22Rv1 (cell line): ENCODE measurements at regions not wholly inside any gene's neighbourhood (a gene's known extent, or its start where the extent isn't known, plus 50 kb on each side); places are given as distances from the start of the nearest gene placed in this dataset.

Source experiments
- ZFX ChIP-seq: fragments of 450-650 bp; IDR thresholded peaks from 2 replicates; pipeline ENCODE4 v1.6.1; 2017; ENCODE audit warnings: antibody characterized with exemption, borderline replicate concordance
- TF ChIP-seq, protein P1 (sequence below): fragments of 450-650 bp; IDR thresholded peaks from 2 replicates; pipeline ENCODE4 v1.5.1; 2017; ENCODE audit warnings: mild to moderate bottlenecking

- TF ChIP-seq, protein P1, sequence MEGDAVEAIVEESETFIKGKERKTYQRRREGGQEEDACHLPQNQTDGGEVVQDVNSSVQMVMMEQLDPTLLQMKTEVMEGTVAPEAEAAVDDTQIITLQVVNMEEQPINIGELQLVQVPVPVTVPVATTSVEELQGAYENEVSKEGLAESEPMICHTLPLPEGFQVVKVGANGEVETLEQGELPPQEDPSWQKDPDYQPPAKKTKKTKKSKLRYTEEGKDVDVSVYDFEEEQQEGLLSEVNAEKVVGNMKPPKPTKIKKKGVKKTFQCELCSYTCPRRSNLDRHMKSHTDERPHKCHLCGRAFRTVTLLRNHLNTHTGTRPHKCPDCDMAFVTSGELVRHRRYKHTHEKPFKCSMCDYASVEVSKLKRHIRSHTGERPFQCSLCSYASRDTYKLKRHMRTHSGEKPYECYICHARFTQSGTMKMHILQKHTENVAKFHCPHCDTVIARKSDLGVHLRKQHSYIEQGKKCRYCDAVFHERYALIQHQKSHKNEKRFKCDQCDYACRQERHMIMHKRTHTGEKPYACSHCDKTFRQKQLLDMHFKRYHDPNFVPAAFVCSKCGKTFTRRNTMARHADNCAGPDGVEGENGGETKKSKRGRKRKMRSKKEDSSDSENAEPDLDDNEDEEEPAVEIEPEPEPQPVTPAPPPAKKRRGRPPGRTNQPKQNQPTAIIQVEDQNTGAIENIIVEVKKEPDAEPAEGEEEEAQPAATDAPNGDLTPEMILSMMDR = no peak
- TF ChIP-seq ZFX = no peak
Observed at GRCh38 chr19:28968721-28969120, 244.2 kb downstream of the UQCRFS1 start.
